CD4-positive, alpha-beta T cell treated with Interleukin-10 for 1 hour (primary cell): ENCODE measurements at regions not wholly inside any gene's neighbourhood (a gene's known extent, or its start where the extent isn't known, plus 50 kb on each side); places are given as distances from the start of the nearest gene placed in this dataset.
"Not testable (repeated sequence)": the region's sequence is repeated elsewhere in the genome, so short reads cannot be mapped to it uniquely, and the experiment has no call there.

ENCODE experiments used
- DNase-seq: peaks from one replicate; pipeline ENCODE4 v3.0.0-alpha.2; 2020

DNA sequence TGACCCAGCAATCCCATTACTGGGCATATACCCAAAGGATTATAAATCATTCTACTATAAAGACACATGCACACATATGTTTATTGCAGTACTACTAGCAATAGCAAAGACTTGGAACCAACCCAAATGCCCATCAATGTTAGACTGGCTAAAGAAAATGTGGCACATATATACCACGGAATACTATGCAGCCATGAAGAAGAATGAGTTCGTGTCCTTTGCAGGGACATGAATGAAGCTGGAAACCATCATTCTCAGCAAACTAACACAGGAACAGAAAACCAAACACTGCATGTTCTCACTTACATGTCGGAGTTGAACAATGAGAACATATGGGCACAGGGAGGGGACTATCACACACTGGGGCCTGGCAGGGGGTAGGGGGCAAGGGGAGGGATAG is 183.0 kb downstream of the HACE1 start:
- not testable (repeated sequence) for DNase-seq

- DNase-seq = not testable (repeated sequence)
These were observed 184.6 kb downstream of the HACE1 start for GRCh38 chr6:104675161-104675560.

GRCh38 chr6:104673078-104673477 is 186.6 kb downstream of the HACE1 start:
- DNase-seq = not testable (repeated sequence)

GRCh38 chr6:104671591-104671891 is 188.2 kb downstream of the HACE1 start:
- DNase-seq = not testable (repeated sequence)

- DNase-seq = peak; percentile 30
These were observed 188.7 kb downstream of the HACE1 start for GRCh38 chr6:104670834-104671590.

DNA sequence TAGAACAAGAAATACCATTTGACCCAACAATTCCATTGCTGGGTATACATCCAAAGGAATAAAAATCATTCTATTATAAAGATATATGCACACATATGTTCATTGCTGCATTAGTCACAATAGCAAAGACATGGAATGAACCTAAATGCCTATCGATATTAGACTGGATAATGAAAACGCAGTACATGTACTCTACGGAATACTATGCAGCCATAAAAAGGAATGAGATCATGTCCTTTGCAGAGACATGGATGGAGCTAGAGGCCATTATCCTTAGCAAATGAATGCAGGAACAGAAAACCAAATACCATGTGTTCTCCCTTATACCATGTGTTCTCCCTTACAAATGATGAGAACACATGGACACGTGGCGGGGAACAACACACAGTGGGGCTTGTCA is 190.2 kb downstream of the HACE1 start:
- DNase-seq = no peak

DNA sequence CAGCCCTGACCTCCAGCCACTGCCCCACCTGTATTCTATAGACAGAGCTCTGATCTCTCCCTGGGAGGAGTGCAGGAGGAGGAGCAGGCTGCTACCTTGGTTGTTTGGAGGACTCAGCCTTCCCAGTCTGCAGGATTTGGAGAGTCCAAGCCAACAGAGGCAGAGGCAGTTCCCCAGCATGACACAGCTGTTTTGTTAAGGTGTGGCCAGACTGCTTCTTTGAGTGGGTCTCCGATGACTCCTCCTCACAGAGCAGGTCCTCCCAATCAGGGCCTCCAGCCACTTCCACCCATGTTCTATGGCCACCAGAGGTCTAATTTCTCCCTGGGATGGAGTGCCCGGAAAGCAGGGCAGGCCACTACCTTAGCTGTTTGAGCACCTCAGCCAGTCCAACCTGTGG is 203.5 kb downstream of the HACE1 start:
- DNase-seq = no peak

DNA sequence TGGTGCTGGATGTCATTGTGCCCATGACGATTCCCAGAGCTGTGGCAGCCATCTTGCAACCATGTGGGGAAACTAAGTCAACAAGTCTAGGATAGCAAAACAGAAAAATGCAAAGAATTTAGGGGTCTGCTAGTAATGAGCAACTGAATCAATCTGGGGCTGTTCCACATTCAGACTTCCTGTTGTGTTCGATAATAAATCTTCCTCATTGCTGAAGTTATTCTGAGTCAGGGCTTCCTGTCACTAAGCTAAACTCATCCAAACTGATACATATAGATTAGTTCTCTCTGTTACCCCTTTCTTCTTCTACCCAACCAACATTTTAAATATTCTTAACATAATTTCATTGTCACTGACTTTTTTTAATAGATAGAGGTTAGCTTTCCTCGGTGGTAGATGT is 205.9 kb downstream of the HACE1 start:
- no peak for DNase-seq

DNA sequence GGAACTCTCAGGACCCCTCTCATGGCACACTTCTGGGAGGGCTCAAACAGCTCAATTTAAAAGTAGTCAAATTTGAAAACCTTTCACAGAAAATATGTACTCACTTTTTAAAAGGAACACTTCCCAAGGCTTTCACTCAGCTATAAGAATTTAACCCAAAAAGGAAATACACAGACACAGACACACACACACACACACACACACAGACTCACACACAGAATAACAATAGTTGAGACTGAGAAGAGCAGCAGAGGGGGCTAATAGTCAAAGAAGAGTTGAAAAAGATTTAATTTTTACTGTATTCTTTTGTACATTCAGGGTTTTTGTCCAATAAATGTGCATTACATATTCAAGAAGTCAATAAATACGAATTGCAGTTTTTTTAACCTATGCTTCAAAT is 211.4 kb downstream of the HACE1 start:
- DNase-seq = no peak

DNA sequence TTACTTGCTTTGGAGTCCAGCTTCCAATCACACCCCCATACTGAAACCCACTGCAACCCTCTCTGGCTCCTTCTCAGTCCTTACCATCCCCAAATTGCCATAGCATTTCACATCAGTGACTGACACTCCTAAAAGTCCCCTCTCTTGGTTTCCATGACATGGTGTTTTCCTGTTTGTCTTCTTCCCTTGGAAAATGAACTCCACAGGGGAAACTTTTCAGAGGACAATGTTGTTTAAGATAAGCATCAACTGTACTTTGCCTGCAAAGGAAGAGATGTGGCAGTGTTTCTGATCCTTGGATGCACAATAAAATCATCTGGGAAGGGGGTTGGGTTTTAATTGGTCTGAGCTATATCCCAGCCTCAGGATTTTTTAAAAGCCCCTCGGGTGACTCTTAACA is 214.9 kb downstream of the HACE1 start:
- DNase-seq = no peak

DNA sequence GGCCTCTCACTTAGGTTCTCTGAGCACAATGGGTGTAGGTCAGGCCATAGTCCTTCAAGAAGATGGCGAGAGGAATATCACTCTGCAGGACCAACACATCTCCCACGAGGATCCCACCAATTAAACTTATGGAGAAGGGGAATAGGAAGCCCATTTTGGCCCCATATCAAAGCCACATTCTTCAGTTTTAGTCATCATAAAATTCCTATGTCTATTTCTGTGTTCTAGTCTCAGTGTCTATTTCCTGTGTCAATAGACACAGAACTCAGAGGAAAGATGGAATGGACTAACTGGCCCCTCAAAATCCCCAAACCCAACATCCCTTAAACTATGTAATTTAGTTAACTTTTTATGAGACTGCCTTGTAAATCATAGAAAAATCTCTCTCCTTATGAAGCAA is 216.8 kb downstream of the HACE1 start:
- no peak for DNase-seq

GRCh38 chr6:104640761-104641160 is 219.0 kb downstream of the HACE1 start:
- no peak for DNase-seq

- no peak for DNase-seq
These were observed 219.5 kb downstream of the HACE1 start for GRCh38 chr6:104640150-104640700.

- DNase-seq = no peak
These were observed 220.1 kb downstream of the HACE1 start for GRCh38 chr6:104639668-104640067.

GRCh38 chr6:104638841-104639290 is 220.9 kb downstream of the HACE1 start:
- no peak for DNase-seq

- DNase-seq = no peak
These were observed 226.6 kb downstream of the HACE1 start for GRCh38 chr6:104633125-104633524.

DNA sequence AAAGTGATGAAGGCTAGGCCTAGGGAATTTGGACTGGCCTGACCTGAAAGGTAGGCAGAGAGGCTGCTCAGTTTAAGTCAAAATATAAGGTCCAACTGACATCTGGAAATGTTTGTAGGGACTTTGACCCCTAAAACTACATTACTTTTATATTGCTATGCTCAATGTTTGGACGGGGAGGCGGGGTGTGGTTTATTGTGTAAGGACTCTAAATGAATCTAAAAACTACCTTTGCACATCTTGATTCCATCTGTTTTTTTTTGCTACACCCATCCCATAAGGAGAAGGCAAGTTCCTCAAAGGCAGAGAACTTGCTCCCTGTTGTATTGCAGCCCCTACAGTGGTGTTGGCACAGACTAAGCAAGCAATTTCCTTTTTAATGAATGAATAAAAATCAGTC is 227.1 kb downstream of the HACE1 start:
- no peak for DNase-seq

- DNase-seq = no peak
These were observed 228.8 kb downstream of the HACE1 start for GRCh38 chr6:104630955-104631354.

- DNase-seq = no peak
These were observed 229.2 kb downstream of the HACE1 start for GRCh38 chr6:104630522-104630921.

- DNase-seq = no peak
These were observed 229.9 kb downstream of the HACE1 start for GRCh38 chr6:104629826-104630225.

- no peak for DNase-seq
These were observed 234.2 kb downstream of the HACE1 start for GRCh38 chr6:104625536-104625935.

DNA sequence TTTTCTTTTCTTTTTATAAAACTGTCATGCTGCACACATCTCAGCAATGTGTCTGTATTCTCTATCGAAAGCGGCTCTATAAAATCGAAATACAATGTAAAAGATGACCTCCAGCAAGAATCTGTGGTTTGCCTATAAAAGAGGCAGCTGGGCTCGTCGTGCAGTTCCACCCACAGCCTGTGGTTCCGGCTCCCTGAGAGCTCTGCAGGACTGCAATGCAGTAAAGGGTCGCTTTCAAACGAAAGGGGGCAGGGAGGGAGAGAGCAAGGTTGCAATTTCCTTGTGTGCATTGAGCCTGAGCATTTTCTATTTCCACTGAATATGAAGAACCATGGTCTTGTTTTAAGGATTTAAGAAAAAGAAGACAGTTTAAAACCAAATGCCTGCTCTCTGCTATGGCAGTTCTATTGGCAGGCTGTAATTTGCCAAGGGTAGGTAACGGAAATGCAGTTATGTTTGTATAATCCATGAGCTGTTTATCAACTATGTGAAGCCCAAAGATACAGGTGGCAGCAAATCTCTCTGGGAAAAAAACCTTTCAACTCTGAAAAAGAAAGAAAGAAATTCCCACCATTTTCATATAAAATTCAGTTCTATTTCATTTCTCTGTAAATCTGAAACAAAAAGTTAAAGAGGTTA is 236.5 kb downstream of the HACE1 start:
- no peak for DNase-seq

DNA sequence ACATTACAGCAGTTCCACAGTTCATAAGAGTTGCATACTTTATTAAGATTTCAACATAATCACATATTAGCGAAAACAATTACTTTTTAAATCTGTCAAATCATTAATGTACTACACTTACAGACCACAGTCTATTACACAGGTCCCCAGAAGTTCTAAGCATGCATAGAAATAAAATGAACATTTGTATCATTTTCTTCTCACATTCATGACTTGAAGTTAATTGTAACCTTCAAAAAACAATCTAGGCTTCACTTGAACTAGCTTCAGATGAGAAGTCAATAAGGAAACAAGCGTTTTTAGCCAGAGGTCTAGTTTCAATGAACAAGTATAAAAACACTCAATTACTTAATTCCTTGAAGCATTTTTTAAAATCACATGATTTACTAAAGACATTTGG is 238.3 kb downstream of the HACE1 start:
- no peak for DNase-seq

DNA sequence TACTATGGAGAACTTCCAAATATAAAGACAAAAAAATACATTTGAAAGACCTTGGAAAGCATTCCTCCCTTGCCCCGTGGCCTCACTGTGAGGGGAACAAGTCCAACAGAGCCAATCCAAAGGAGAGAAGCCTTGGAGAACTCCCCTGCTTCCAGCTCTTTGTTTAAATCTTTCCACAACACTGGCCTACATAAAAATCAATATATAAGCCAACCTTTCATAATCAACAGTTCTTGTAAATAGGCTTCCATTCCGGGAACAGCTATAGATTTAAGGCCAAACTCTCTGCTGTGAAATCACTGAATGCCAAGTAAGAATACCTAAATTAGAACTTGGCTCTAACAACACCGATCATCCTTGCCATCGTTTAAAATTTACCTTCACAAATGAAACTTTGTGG is 242.1 kb downstream of the HACE1 start:
- no peak for DNase-seq

- DNase-seq = no peak
These were observed 245.3 kb downstream of the HACE1 start for GRCh38 chr6:104614394-104614793.
